Activated T-helper 1 cell treated with anti-CD3 and anti-CD28 coated beads, Interleukin-12 subunit alpha, Interleukin-12 subunit beta, Interleukin-2, Interleukin-4 antibody, amounts not matched to agents 30 ng/mL and 10 ng/mL and 1 ng/mL, durations not matched to agents 14 hours and 24 hours and 36 hours (primary cell): ENCODE measurements at regions not wholly inside any gene's neighbourhood (a gene's known extent, or its start where the extent isn't known, plus 50 kb on each side); places are given as distances from the start of the nearest gene placed in this dataset.

Experiments used
- DNase-seq: peaks from one replicate; pipeline ENCODE4 v3.0.0; 2021; ENCODE audit warnings: low spot score
- H3K27ac Mint-ChIP-seq: one replicate; pipeline ENCODE4 v1.8.0; 2021; ENCODE audit warnings: mild to moderate bottlenecking, mixed read lengths
- H3K27me3 Mint-ChIP-seq: one replicate; pipeline ENCODE4 v1.8.0; 2022; ENCODE audit warnings: mild to moderate bottlenecking, moderate library complexity, mixed read lengths; ENCODE audit not compliant: insufficient read depth
- H3K36me3 Mint-ChIP-seq: one replicate; pipeline ENCODE4 v1.8.0; 2021; ENCODE audit warnings: low read depth, mixed read lengths
- H3K4me1 Mint-ChIP-seq: one replicate; pipeline ENCODE4 v1.8.0; 2021; ENCODE audit warnings: low read depth, mixed read lengths
- H3K4me3 Mint-ChIP-seq: one replicate; pipeline ENCODE4 v1.8.0; 2021; ENCODE audit warnings: mild to moderate bottlenecking, moderate library complexity, mixed read lengths
- H3K9me3 Mint-ChIP-seq: one replicate; pipeline ENCODE4 v1.8.0; 2021; ENCODE audit warnings: mixed read lengths
- intact Hi-C: fragments of 100-400 bp; cut with micrococcal nuclease; formaldehyde crosslinking; loops from one replicate; pipeline ENCODE4 v1.15.1; 2024

- DNase-seq: no peak
- Mint-ChIP-seq H3K4me1 (no peaks in the 10 kb centered on the region), H3K36me3 (no peaks in the 10 kb centered on the region), H3K27ac (no peak overlapping the region), H3K4me3 (no peak overlapping the region), H3K27me3 (no peaks in the 10 kb centered on the region), H3K9me3 (no peaks in the 10 kb centered on the region)
- intact Hi-C loops: no loop called here
Observed at GRCh38 chr14:81963846-81964245, 430.2 kb upstream of the SEL1L start.

GRCh38 chr14:81970307-81970706, 436.7 kb upstream of the SEL1L start:
- Mint-ChIP-seq H3K4me1 (no peaks in the 10 kb centered on the region), H3K4me3 (no peak overlapping the region), H3K36me3 (no peaks in the 10 kb centered on the region), H3K27me3 (no peaks in the 10 kb centered on the region), H3K27ac (no peak overlapping the region), H3K9me3 (no peaks in the 10 kb centered on the region)
- intact Hi-C loops: no loop called here
- no peak for DNase-seq

- Mint-ChIP-seq H3K27me3 (no peaks in the 10 kb centered on the region), H3K4me1 (no peaks in the 10 kb centered on the region), H3K4me3 (no peak overlapping the region), H3K9me3 (no peaks in the 10 kb centered on the region), H3K27ac (no peak overlapping the region), H3K36me3 (no peaks in the 10 kb centered on the region)
- intact Hi-C loops: no loop called here
- DNase-seq: no peak
Observed at GRCh38 chr14:81971911-81972310, 438.3 kb upstream of the SEL1L start.

GRCh38 chr14:81972601-81973000, 438.9 kb upstream of the SEL1L start:
- H3K4me1 Mint-ChIP-seq: no peaks in the 10 kb centered on the region
- H3K36me3 Mint-ChIP-seq: no peaks in the 10 kb centered on the region
- intact Hi-C loops: no loop called here

GRCh38 chr14:81974543-81974942, 440.9 kb upstream of the SEL1L start:
- Mint-ChIP-seq H3K4me1 (no peaks in the 10 kb centered on the region), H3K27ac (no peak overlapping the region), H3K9me3 (no peaks in the 10 kb centered on the region), H3K27me3 (no peaks in the 10 kb centered on the region), H3K36me3 (no peaks in the 10 kb centered on the region), H3K4me3 (no peak overlapping the region)
- intact Hi-C loops: no loop called here
- DNase-seq: no peak

More at GRCh38 chr14:81972601-81973000, 438.9 kb upstream of the SEL1L start:
- Mint-ChIP-seq H3K4me3 (no peak overlapping the region), H3K9me3 (no peaks in the 10 kb centered on the region), H3K27me3 (no peaks in the 10 kb centered on the region), H3K27ac (no peak overlapping the region)
- DNase-seq: no peak

GRCh38 chr14:81980601-81981306, 447.1 kb upstream of the SEL1L start:
- intact Hi-C loops: no loop called here
- H3K4me1 Mint-ChIP-seq: no peaks in the 10 kb centered on the region
- no peaks in the 10 kb centered on the region for H3K27me3 Mint-ChIP-seq
- DNase-seq: no peak
- H3K4me3 Mint-ChIP-seq: no peak overlapping the region
- no peaks in the 10 kb centered on the region for H3K36me3 Mint-ChIP-seq
- H3K9me3 Mint-ChIP-seq: no peaks in the 10 kb centered on the region
- no peak overlapping the region for H3K27ac Mint-ChIP-seq

- Mint-ChIP-seq H3K27me3 (no peaks in the 10 kb centered on the region), H3K27ac (no peak overlapping the region), H3K4me1 (no peaks in the 10 kb centered on the region), H3K4me3 (no peak overlapping the region), H3K9me3 (no peaks in the 10 kb centered on the region), H3K36me3 (no peaks in the 10 kb centered on the region)
- DNase-seq: no peak
- intact Hi-C loops: no loop called here
Observed at GRCh38 chr14:81981307-81981675, 447.6 kb upstream of the SEL1L start.

GRCh38 chr14:81982046-81982445, 448.4 kb upstream of the SEL1L start:
- Mint-ChIP-seq H3K9me3 (no peaks in the 10 kb centered on the region), H3K27ac (no peak overlapping the region), H3K4me1 (no peaks in the 10 kb centered on the region), H3K27me3 (no peaks in the 10 kb centered on the region), H3K4me3 (no peak overlapping the region), H3K36me3 (no peaks in the 10 kb centered on the region)
- intact Hi-C loops: no loop called here
- DNase-seq: no peak

- DNase-seq: no peak
- H3K27me3 Mint-ChIP-seq: no peaks in the 10 kb centered on the region
- no peak overlapping the region for H3K4me3 Mint-ChIP-seq
- no peaks in the 10 kb centered on the region for H3K36me3 Mint-ChIP-seq
- H3K27ac Mint-ChIP-seq: no peak overlapping the region
- no peaks in the 10 kb centered on the region for H3K4me1 Mint-ChIP-seq
- intact Hi-C loops: no loop called here
- no peaks in the 10 kb centered on the region for H3K9me3 Mint-ChIP-seq
Observed at GRCh38 chr14:81986005-81986404, 452.4 kb upstream of the SEL1L start.

- H3K4me3 Mint-ChIP-seq: no peak overlapping the region
- DNase-seq: no peak
- intact Hi-C loops: no loop called here
- H3K27me3 Mint-ChIP-seq: no peaks in the 10 kb centered on the region
- H3K27ac Mint-ChIP-seq: no peak overlapping the region
- no peaks in the 10 kb centered on the region for H3K36me3 Mint-ChIP-seq
- no peaks in the 10 kb centered on the region for H3K4me1 Mint-ChIP-seq
- H3K9me3 Mint-ChIP-seq: no peaks in the 10 kb centered on the region
Observed at GRCh38 chr14:81989211-81989610, 455.6 kb upstream of the SEL1L start.

GRCh38 chr14:81990312-81990761, 456.7 kb upstream of the SEL1L start:
- Mint-ChIP-seq H3K27ac (no peak overlapping the region), H3K27me3 (no peaks in the 10 kb centered on the region), H3K4me3 (no peak overlapping the region), H3K36me3 (no peaks in the 10 kb centered on the region), H3K9me3 (no peaks in the 10 kb centered on the region), H3K4me1 (no peaks in the 10 kb centered on the region)
- peak; percentile 20 for DNase-seq
- intact Hi-C loops: loop anchor here (5.0 kb wide), 2 partner anchors 363 to 423 kb away; no protein-coding TSS in a partner anchor

GRCh38 chr14:81991998-81992397, 458.3 kb upstream of the SEL1L start:
- Mint-ChIP-seq H3K4me1 (no peaks in the 10 kb centered on the region), H3K27ac (no peak overlapping the region), H3K36me3 (no peaks in the 10 kb centered on the region), H3K27me3 (no peaks in the 10 kb centered on the region), H3K4me3 (no peak overlapping the region), H3K9me3 (no peaks in the 10 kb centered on the region)
- DNase-seq: no peak
- intact Hi-C loops: loop anchor here (5.0 kb wide), 2 partner anchors 365 to 425 kb away; no protein-coding TSS in a partner anchor

GRCh38 chr14:81993432-81993831, 459.8 kb upstream of the SEL1L start:
- Mint-ChIP-seq H3K27me3 (no peaks in the 10 kb centered on the region), H3K27ac (no peak overlapping the region), H3K36me3 (no peaks in the 10 kb centered on the region), H3K4me1 (no peaks in the 10 kb centered on the region), H3K9me3 (no peaks in the 10 kb centered on the region), H3K4me3 (no peak overlapping the region)
- intact Hi-C loops: loop anchor here (5.0 kb wide), 2 partner anchors 366 to 426 kb away; no protein-coding TSS in a partner anchor
- DNase-seq: no peak

- Mint-ChIP-seq H3K4me3 (no peak overlapping the region), H3K27ac (no peak overlapping the region), H3K36me3 (no peaks in the 10 kb centered on the region), H3K27me3 (no peaks in the 10 kb centered on the region), H3K9me3 (no peaks in the 10 kb centered on the region), H3K4me1 (no peaks in the 10 kb centered on the region)
- intact Hi-C loops: no loop called here
- no peak for DNase-seq
Observed at GRCh38 chr14:82003426-82003825, 469.8 kb upstream of the SEL1L start.
